Neural cell (in vitro differentiated cells): ENCODE measurements at regions not wholly inside any gene's neighbourhood (a gene's known extent, or its start where the extent isn't known, plus 50 kb on each side); places are given as distances from the start of the nearest gene placed in this dataset.

ENCODE experiments used
- EP300 ChIP-seq: fragments of 450-650 bp; conservative IDR thresholded peaks from 2 replicates; pipeline ENCODE4 v1.6.1; 2014; ENCODE audit warnings: antibody characterized with exemption, mild to moderate bottlenecking, moderate library complexity; ENCODE audit not compliant: poor library complexity, severe bottlenecking
- EZH2 ChIP-seq: fragments of 200-600, 300-800 bp; shearing (Covaris generic), sonication (generic); IDR thresholded peaks from 2 replicates; pipeline ENCODE4 v1.6.1; 2014; ENCODE audit warnings: antibody characterized with exemption, low read length, borderline replicate concordance, mild to moderate bottlenecking; ENCODE audit not compliant: insufficient read depth, poor library complexity, severe bottlenecking
- MXI1 ChIP-seq: fragments of 450-650 bp; conservative IDR thresholded peaks from 2 replicates; pipeline ENCODE4 v1.6.1; 2014; ENCODE audit warnings: antibody characterized with exemption, mild to moderate bottlenecking; ENCODE audit not compliant: poor library complexity, severe bottlenecking
- POLR2AphosphoS5 ChIP-seq: IDR thresholded peaks from 2 replicates; pipeline ENCODE4 v1.6.1; 2012
- RAD21 ChIP-seq: fragments of 450-650 bp; conservative IDR thresholded peaks from 2 replicates; pipeline ENCODE4 v1.6.1; 2014; ENCODE audit warnings: antibody characterized with exemption, mild to moderate bottlenecking, moderate library complexity
- REST ChIP-seq: IDR thresholded peaks from 2 replicates; pipeline ENCODE4 v1.6.1; 2012; ENCODE audit warnings: borderline replicate concordance
- SMC3 ChIP-seq: fragments of 450-650 bp; conservative IDR thresholded peaks from 2 replicates; pipeline ENCODE4 v1.6.1; 2014; ENCODE audit warnings: antibody characterized with exemption, mild to moderate bottlenecking, moderate library complexity; ENCODE audit not compliant: poor library complexity
- TAF1 ChIP-seq: IDR thresholded peaks from 2 replicates; pipeline ENCODE4 v1.6.1; 2012; ENCODE audit warnings: low read depth
- TF ChIP-seq, protein P1 (sequence below): fragments of 450-650 bp; IDR thresholded peaks from 2 replicates; pipeline ENCODE4 v1.5.1; 2014; ENCODE audit warnings: antibody characterized with exemption, mild to moderate bottlenecking, moderate library complexity; ENCODE audit not compliant: poor library complexity, severe bottlenecking

GRCh38 chr2:57570961-57571360, 475.6 kb upstream of the VRK2 start:
- TF ChIP-seq, protein P1, sequence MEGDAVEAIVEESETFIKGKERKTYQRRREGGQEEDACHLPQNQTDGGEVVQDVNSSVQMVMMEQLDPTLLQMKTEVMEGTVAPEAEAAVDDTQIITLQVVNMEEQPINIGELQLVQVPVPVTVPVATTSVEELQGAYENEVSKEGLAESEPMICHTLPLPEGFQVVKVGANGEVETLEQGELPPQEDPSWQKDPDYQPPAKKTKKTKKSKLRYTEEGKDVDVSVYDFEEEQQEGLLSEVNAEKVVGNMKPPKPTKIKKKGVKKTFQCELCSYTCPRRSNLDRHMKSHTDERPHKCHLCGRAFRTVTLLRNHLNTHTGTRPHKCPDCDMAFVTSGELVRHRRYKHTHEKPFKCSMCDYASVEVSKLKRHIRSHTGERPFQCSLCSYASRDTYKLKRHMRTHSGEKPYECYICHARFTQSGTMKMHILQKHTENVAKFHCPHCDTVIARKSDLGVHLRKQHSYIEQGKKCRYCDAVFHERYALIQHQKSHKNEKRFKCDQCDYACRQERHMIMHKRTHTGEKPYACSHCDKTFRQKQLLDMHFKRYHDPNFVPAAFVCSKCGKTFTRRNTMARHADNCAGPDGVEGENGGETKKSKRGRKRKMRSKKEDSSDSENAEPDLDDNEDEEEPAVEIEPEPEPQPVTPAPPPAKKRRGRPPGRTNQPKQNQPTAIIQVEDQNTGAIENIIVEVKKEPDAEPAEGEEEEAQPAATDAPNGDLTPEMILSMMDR = no peak
- TF ChIP-seq MXI1 (no peak), RAD21 (no peak), POLR2AphosphoS5 (no peak), EZH2 (no peak), EP300 (no peak), REST (no peak), SMC3 (no peak), TAF1 (no peak)
